Endothelial cell of umbilical vein (primary cell): ENCODE measurements at regions not wholly inside any gene's neighbourhood (a gene's known extent, or its start where the extent isn't known, plus 50 kb on each side); places are given as distances from the start of the nearest gene placed in this dataset.

Source experiments
- EZH2 ChIP-seq: IDR thresholded peaks from 2 replicates; pipeline ENCODE4 v1.6.1; 2012; ENCODE audit warnings: borderline replicate concordance, low read depth, mild to moderate bottlenecking, moderate library complexity, low read length, inconsistent platforms; ENCODE audit not compliant: severe bottlenecking
- JUN ChIP-seq: IDR thresholded peaks from 2 replicates; pipeline ENCODE4 v1.6.1; 2011; ENCODE audit warnings: borderline replicate concordance, low read depth; ENCODE audit not compliant: insufficient read length, insufficient read depth
- POLR2A ChIP-seq: IDR thresholded peaks from 2 replicates; pipeline ENCODE4 v1.6.1; 2012; ENCODE audit warnings: low read depth, mild to moderate bottlenecking, control low read depth, low read length
- POLR2AphosphoS5 ChIP-seq: IDR thresholded peaks from 2 replicates; pipeline ENCODE4 v1.6.1; 2012; ENCODE audit warnings: low read depth, mild to moderate bottlenecking, control low read depth, low read length, moderate library complexity; ENCODE audit not compliant: insufficient read depth
- TF ChIP-seq, protein P1 (sequence below), 2 donors: IDR thresholded peaks; 1 replicate in 1 of 2; 2 replicates in 1 of 2; pipeline ENCODE4 v1.5.1; 2011; ENCODE audit warnings: low read length in 2 of 2, mild to moderate bottlenecking in 2 of 2, moderate library complexity in 2 of 2, control low read depth in 1 of 2, inconsistent platforms in 1 of 2, low read depth in 1 of 2; ENCODE audit not compliant: insufficient read depth in 1 of 2; ENCODE audit errors: extremely low read depth in 1 of 2

DNA sequence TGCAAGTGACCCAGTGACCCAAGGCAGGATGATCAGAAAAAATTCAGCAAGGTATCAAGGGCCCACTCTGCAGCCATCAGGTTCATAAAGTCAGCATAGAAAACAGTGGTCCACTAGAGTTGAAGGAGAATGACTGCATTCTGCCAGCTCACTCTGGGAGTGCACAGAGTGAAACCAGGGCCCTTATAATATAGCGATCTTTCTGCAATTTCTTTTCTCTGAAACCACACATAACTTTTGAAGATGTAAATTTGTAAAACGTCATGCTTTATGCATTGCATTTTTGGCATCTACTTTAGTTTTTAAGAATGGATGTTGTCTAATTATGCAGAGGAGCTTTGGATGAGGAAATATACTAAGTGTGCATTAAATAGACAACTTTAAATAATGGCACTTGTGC is 225.0 kb upstream of the SMIM21 start:
- TF ChIP-seq EZH2 (no peak), POLR2AphosphoS5 (no peak), POLR2A (no peak), JUN (no peak)
- TF ChIP-seq, protein P1, sequence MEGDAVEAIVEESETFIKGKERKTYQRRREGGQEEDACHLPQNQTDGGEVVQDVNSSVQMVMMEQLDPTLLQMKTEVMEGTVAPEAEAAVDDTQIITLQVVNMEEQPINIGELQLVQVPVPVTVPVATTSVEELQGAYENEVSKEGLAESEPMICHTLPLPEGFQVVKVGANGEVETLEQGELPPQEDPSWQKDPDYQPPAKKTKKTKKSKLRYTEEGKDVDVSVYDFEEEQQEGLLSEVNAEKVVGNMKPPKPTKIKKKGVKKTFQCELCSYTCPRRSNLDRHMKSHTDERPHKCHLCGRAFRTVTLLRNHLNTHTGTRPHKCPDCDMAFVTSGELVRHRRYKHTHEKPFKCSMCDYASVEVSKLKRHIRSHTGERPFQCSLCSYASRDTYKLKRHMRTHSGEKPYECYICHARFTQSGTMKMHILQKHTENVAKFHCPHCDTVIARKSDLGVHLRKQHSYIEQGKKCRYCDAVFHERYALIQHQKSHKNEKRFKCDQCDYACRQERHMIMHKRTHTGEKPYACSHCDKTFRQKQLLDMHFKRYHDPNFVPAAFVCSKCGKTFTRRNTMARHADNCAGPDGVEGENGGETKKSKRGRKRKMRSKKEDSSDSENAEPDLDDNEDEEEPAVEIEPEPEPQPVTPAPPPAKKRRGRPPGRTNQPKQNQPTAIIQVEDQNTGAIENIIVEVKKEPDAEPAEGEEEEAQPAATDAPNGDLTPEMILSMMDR (IDR thresholded peaks at IDR 0.05; ENCODE audit: extremely low read depth in 1 of 2, insufficient read depth in 1 of 2, low read depth in 1 of 2, low read length in 2 of 2), result no peak
